Stimulated activated CD8-positive, alpha-beta memory T cell treated with anti-CD3 and anti-CD28 coated beads, Interleukin-15, amount 100 ng/mL, for 4 hours (primary cell): ENCODE measurements at regions not wholly inside any gene's neighbourhood (a gene's known extent, or its start where the extent isn't known, plus 50 kb on each side); places are given as distances from the start of the nearest gene placed in this dataset.

ENCODE experiments used
- DNase-seq, 2 donors: peaks; one replicate each; pipeline ENCODE4 v3.0.0-alpha.2; 2020; ENCODE audit warnings: low read depth in 2 of 2

DNA sequence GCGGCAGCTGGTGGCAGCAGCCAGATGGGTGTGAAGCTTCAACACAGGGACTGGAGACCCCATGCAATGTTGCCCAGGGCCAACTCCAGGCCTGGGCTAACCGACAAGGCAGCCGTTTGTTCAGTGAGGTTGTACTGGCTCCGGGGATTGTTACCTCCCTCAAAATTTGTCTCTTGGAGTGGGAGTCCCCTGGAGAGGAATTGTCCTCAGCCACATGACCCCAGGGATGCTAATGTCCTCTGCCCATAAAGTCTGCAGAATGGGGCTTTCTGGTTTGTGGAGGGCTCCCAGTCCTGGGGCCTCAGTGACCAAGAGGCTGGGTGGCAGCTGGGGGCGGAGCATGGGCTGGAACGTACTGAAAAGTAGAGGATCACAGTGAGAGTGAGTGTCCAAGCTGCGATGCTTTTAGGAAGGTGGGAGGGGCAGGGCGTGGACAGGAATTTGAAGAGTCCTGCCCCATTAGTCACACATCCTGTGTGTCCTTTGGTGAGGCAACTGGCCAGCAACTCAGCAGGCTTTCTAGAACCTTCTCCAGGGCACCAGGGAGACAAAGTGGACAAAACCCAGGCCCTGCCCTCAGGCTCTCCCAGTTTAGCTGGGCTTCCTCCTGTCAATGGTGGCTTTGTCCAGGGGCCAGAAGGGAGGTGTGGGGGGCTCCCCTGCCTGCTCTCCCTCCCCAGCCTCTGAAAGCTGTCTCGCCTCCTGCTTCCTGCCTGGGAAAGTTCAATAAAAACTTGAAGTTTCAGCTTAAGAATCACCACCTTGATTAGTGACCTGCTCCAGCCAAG, 114.0 kb downstream of the NSG2 start:
- no peak for DNase-seq

DNA sequence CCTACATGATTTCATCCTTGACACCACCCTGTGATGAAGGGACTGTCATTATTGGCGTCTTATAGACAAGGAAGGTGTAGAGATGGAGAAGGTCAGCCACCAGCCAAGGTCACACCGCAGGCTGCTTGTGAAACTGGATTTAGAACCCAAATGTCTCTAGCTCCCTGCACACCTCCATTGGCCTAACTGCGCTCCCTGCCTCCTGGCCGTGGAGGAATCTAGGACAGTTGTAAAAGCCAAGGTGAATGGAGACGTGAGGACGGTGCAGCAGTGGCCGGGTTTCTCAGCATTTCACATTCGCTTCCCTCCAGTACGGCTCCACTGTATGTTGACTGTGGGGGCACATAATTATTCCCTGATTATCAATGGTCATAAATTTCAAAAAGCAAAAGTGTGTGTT, 119.9 kb downstream of the NSG2 start:
- no peak for DNase-seq

DNA sequence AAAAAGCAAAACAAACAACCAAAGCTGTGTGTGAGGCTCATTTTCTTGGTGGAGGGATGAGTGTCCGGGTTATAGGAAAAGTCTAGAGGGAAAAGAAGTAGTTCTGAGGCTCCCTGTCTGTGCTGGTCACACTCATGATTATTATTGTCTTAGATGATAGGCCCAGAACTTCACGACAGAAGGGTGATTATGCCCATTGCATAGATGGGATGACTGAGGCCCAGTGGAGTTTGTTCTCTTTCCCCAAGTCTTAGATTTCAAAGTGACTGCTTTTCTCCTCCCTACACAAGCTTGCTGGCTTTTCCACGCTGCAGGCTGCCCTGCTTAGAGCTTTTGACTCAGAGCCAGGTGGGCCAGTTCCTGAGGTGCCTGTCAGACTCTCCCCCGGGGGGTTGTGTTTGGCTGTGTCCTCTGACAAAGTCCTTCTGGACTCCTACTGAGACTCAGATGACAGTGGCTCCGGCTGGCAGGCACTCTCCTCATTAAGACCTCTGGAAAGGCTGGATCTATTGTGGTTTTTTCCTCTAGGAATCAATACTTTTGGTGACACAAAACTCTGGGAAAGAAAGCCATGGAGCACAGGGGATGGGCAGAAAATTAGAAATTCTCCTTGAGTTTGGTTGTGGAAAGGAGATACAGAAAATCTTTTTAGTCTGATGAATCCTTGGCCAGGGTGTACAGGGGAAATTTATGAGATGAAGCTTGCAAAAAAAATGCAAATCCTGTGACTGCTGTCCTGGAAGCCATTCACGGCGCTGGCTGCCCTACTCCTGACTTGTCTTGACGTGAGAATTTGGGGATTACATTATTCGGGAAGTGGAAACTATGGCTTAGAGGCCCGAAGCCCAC, 120.9 kb downstream of the NSG2 start:
- DNase-seq = no peak

DNA sequence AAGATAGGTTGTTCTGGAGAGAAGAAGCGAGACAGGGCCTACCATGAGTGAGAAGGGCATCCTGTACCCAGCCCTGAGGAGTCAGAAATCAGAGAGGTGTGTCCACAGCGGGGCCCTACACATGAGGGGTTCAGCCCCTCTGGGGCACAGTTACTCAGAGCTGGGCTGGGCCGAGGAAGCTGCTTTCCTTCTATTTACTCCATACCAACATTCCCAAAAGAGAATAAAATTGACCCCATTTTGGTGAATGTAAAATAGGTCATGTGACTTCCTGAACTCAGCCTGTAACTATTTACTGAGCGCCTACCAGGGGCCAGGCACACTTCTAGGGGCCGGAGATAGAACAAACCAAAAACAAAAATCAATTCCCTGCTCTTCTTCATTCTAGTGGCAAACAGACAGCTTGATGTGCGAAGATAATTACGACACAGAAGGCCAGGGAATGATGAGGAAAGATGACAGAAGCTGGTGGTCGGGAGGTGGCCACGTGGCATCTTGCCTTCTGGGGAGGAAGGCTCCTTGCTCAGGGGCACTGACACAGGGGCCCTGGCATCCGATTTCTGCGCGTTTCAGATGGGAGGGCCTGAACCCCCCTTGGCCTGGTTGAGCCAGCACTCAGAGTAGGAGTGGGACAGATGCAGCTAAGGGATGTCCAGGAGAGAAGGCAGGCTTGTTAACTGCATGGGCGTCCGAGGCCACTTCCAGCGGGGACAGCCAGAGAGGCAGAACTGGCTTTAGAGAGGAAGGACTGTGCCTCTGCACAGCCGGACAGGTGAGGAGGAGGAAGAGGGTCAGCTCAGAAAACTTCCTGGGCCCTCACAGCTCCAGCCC, 121.8 kb downstream of the NSG2 start:
- DNase-seq = no peak

DNA sequence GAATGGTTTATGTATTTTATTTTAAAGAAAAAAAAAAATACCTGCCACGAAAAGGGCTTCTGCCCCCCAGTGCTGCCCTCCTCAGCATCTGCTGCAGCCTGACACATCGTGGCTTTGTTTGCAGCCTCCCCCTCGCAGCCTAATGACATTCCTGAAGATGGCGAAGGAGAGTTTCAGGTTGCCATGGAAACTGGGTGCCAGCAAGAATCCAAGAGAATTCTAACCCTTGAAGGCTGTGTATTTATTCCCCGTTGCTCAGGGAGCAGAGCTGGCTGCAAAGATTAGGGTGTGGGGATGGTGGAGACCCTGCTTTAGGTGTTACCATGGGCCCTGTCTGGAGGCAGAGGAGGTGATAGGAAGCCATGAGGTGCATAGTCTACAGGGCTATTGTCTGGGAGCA, 126.6 kb downstream of the NSG2 start:
- no peak for DNase-seq

DNA sequence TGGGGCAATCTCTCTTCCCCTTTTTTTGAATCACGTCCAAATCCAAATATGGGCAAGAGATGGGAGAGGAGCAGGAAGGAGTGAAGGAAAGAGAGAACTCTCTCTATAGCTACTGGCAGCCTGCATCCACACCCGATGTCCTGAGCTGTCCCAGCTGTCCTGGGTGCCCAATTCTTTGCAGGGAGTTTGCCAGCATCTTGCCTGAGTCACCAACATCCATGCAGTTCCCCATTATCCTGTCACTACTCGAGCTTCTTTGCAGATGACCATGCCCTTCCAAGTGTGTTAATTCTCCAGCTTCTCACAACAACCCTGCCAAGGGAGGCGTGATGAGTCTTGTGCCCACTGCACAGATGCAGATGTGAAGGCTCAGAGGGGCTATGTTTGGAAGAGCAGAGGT, 127.1 kb downstream of the NSG2 start:
- no peak for DNase-seq

DNA sequence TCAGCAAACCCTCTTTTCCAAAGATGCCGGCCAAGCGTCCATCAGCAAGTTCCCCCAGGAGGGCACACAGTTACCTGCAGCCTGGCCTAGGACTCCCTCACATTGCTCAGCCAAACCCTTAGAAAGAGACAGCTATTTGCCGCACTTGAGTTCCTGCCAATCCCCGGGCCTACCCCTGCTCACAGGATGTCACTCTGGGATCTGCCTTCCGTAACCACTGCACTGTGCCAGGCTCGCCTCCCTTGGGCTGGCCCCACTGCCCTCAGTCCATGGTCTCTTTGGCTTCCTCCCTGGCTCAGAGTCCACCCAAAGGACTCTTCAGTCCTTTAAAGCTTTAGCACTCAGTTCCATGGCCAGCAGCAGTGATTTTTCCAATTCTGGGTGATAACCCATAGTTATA, 128.3 kb downstream of the NSG2 start:
- DNase-seq = no peak

DNA sequence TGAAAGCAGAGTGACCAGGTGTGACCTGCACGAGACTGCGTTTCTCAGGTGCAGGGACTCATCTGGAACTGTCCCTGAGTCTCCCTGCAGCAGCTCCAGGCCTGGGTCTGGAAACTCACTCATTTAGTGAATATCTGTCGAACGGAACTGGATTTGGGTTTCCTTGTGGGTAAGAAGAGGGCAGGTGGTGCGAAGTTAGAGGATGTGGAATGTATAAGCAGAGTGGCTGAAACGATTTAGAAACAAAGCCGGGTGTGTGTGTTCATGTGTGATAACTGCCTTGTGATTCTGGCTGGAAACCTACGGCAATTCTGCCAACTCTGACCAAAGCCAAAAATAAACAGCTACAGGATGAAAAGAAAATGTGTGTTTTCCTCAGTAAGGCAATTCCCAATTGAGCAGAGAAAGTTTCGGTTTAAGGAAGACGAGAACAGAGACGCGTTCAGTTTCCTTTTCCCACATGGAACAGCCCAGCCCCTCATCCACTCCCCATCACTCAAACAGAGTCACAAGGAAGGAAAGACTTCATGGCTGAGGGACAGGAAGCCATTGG, 130.3 kb downstream of the NSG2 start:
- DNase-seq = no peak

DNA sequence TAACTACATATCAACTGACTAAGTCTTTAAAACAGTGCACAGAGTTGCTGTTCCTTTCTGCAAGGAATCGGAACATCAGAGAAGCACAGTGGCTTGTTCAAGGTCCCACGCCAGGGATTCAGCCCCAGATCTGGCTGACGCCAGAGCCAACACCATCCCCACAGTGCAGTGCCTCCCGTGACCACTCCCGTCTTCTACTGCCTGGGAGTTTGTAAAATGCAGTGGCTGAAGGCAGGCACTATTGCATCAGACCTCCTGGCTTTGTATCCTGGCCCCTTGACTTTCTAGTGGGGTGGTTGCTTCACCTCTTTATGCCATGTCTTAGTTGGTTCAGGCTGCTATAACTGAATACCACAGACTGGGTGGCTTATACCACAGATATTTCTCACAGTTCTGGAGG, 131.0 kb downstream of the NSG2 start:
- no peak for DNase-seq

DNA sequence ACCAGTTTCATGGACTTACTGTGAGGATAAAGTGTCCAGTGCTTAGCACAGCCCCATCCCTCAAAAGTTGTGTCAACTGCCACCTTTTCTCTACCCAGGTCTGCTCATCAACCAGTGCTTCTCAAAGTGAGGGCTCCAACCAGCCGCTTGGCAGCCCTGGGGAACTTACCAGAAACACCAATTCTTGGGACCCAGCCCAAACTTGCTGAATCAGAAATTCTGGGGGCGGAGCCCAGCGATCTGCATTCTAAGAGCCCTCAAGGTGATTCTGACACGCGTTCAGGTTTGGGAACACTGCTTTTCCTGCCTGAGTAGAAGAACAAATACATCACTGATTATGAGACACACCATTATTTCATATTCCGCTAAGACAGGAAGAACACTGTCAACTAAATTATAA, 132.0 kb downstream of the NSG2 start:
- no peak for DNase-seq

DNA sequence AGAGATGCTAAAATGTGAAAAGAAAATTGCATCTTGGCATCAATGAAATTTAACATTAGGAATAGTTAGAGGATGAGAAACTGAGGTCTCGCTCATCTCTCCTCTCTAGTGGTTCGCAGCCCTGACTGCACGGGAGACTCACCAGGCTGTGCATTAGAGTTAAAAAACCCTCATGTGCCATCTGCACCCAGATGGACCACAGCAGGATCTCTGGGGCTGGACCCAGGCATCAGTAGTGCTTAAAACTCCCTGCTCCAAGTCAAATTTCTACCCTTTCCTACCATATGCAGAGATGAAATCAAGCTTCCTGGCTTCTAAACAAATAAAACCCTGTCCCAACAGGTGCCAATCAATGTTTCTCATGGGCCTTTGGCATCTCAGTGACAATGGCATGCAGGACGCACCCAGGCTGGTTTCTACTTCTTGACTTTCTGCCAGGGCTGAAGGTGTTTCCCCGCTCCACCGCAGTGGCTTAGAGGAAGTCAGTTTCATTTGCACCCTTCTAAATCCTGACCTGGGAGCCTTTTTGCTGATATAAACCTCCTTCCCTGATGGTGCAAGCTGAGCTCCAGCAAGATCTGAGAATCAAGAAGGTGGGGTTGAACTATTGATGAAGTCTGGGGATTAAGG, 132.6 kb downstream of the NSG2 start:
- DNase-seq = no peak

DNA sequence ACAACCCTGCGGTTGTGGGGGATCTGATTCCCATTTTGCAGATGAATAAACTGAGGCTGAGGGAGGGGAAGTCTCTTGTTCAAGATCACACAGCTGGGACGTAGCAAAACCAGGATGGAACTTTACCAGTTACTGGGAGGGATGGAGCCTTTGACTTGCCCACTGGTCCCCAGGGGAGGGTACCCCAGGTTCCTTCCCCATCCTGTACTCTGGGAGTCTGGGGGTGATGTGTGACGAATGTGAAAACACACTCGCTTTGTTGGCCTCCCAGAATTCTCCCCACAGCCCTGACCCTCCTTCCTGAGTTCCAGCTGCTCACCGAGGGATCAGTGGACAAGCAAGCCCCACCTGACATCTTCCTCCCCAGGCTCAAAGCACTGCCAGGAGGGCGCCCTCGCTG, 135.1 kb downstream of the NSG2 start:
- no peak for DNase-seq

DNA sequence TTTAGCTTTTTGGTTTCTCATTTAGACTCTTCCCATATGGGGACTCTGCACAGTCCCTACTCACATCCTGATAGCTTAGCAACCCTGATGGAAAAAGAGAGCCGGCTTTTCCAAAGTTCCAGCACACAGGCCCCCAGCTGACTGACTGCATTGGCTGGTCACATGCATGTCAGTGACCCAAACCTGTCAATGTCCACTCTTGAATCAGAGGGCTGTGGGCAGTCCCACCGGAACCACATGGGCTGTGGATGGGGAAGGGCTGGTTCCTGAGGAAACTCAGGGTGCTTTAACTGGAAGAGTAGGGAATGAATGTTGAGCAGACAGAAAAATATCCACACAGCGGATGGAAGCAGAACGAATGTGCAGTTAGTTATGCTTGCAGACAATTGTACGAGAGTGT, 136.6 kb downstream of the NSG2 start:
- DNase-seq = no peak

DNA sequence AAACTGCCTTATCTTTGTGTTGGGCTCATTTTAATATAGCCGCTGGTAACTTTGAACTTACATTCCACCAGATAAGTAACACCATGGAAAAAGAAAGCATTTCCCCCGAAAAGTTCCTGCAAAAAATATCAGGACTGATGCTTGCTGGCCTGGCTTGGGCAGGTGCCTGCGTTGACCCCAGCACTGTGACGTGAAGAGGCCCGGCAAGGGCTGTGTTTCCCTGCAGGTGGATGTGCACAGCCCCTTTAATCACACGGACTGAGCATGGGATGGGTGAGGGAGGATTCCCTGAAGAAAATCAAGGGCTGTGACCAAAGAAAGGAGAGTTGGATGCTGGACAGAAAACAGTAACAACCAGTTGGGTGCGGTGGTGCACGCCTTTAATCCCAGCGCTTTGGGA, 138.2 kb downstream of the NSG2 start:
- DNase-seq = no peak

DNA sequence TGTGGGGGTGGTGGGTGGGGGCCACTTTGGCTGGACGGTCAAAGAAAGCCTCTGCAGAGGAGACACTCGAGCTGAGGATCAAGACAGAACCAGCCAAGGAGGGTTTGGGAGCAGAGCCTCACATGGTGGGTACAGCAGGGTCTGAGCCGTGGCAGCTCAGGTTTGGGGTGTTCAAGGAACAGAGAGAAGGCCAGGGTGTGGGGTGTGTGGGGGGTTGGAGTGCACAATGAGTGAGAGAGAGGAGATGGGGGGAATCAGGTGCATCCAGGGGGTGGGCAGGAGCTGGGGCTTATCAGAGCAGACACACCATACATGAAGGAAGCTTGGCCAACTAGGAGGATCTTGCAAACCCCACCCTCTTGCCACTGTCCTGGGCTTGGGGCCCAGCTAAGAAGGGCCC, 140.0 kb downstream of the NSG2 start:
- no peak for DNase-seq

DNA sequence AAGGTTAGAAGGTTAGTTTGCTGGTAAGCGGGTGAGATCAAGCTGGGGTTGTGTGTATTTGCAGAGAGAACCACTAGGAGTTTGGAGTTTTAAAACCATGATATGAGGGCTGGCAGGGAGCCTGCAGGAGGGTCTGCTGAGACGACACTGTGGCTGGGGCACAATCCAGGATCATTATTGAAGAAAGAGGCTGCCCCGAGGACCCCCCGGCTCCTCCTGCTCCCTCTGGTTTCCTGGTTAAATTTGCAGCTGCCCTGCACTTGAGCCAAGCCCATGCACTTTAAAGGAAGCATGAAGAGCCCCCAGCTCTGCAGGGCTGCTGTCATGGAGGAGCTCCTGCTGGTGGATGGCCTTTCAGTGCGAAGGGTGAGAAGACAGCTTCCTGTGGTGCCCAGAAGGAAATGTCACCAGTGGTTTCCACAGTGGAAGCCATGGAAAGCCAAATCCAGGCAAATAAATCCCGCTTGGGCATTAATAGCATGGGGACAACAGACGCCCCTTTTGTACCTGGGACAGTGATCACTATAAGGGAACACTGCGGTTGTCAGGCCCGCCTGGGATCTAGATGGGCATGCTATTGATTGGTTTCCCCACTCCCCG, 140.7 kb downstream of the NSG2 start:
- DNase-seq = no peak

DNA sequence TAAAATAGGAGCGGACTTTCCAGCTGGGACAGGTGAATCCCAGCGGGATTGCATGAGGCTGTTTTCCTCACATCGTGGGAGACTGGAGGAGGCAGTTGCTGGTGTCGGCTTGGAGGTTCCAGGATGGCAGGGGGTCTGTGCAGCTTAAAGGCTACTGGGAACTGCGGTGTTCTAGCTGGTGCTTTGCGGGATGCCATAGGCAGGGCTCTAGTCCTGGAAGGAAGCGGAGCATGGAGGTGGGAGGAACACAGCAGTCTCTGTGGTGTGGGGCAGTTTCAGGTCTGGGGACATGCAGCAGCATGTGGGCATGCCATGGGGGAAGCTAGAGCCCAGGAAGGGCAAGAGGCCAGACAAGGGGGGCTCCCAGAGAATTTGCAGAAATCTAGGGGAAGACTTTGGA, 141.5 kb downstream of the NSG2 start:
- no peak for DNase-seq

DNA sequence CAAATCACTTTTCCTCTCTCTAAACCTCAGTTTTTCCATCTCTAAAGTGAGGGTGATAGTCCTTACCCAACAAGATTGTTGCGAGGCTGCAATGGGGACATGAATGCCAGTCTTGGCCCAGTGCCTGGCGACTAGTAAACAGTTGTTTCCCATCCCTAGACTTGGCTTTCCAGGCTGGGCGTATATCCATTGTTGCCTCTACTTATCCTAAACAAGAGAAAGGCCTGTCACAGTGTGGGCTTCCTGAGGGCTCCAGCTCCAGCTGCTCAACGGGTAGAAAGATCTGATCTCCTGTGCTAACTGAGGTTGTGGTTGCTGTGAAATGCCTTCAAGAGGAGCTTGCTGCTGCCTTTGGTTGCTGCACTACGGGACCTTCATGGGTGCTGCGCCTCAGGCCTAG, 142.0 kb downstream of the NSG2 start:
- DNase-seq = no peak

DNA sequence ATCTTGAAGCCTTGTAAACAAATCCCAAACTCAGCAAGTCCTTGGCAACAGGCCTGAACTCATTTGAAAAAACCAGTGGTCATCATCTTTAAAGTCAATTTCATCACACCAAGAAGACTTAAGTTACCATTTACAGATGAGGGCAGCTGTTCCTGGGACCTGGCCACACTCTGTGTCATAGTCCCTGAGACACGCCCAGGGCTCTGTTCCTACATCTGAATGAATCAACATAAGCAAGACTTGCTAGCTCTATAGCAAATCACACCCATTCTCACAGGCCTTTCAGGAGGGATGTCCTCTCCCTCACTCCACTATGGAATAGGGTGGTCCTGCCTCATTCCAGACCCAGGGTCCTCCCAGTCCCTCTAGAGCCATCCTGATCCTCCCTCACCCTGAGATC, 142.8 kb downstream of the NSG2 start:
- no peak for DNase-seq

DNA sequence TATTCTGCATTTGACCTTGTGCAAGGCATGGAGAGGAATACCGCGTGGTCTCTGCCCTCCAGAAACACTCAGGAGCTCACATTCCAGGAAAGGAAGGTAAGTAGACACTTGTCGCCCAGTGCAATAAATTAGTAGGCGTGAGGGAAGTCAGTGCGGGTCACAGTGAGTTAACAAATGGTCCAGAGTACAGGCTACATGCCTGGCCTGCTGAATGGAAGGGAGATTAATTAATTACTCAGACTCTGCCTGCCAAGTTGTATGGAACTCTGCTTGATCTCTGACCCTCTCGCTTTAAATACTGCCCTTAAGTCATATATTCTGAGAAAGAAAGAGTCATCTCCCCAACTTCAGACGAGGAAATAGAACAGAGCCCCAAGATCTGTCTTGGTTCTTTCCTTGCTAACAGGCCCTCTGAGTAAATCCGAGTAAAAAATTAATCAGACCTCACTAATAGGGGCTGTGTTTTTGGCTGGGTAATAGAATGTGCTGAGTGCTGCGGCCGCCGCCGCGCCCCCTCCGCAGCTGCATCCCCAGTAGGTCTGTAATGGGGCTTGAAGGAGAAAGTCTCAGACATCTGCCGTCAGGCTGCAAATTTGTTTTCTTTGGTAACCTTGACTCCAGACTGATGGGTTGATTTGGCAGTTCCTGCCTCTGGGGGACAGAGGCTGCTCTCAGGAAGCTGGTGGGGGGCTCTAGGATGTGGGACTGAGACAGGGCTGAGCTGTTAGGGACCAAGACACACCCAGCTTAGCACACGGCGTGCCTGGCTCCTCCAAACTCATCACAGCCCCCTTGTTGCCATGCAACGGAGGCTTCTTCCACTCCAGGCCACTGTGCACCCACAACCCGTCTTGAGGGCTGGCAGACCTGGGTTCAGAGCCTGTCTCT, 144.4 kb downstream of the NSG2 start:
- no peak for DNase-seq
